Stimulated activated CD4-positive, alpha-beta T cell treated with anti-CD3 and anti-CD28 coated beads, TNF-alpha, amount 100 ng/mL, for 24 hours (primary cell): ENCODE measurements at regions not wholly inside any gene's neighbourhood (a gene's known extent, or its start where the extent isn't known, plus 50 kb on each side); places are given as distances from the start of the nearest gene placed in this dataset.

ENCODE experiments used
- DNase-seq, 3 experiments: peaks; one replicate each; pipeline ENCODE4 v3.0.0-alpha.2; 2020; ENCODE audit warnings: low read depth in 3 of 3

- no peak for DNase-seq
Measured at GRCh38 chr18:41464278-41464677, 490.8 kb upstream of the PIK3C3 start.

DNA sequence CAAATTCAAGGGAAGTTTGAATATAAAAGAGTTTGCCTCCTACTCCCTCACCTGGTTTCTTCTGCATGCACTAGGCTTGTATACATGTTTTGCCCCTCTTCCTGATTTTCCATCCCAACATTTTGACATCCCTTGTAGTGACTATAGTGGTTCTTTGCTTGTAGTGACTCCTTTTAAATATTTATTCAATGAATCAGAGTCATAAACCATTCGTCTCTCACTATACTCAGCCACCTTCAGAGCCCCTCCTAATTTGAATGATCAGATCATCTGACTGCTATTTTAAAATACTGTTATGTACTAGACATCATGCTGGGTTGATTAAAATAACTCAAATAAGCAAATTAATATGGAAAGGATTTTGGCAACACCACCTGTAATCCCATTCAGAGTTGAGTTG is 492.1 kb upstream of the PIK3C3 start:
- no peak for DNase-seq

DNA sequence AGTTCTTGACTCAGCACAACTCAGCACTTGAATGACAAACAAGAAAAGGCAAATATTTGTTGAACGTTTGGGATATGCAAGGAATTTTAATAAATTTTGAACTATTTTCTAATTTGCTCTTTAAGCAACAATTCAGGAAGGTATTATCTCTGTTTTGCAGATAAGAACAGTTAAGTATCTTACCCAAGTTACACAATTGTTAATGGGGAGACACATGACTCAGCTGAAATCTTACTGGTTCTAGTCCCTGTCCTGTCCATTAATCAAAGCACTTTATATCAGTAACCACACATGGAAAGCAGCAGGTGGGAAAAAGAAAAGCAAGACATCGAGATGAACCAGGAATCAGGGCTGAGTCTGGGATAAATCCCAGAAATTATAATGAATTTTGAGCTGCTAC is 493.9 kb upstream of the PIK3C3 start:
- DNase-seq, result no peak

DNA sequence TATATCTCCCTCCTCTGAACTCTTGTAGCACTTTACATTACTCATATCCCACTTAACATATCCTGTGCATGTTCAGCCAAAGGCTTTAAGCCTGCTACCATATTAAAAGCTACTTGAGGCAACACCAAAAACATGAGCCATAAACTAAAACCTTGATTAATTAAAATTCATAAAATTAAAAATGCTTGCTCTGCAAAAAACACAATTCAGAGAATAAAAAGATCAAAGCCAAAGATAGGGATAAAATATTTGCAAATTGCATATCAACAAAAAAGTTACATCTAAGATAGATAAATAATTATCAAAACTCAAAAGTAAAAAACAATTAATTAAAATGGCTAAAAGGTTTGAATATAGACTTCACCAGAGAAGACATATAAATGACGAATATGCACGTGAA is 495.4 kb upstream of the PIK3C3 start:
- DNase-seq, result no peak

DNA sequence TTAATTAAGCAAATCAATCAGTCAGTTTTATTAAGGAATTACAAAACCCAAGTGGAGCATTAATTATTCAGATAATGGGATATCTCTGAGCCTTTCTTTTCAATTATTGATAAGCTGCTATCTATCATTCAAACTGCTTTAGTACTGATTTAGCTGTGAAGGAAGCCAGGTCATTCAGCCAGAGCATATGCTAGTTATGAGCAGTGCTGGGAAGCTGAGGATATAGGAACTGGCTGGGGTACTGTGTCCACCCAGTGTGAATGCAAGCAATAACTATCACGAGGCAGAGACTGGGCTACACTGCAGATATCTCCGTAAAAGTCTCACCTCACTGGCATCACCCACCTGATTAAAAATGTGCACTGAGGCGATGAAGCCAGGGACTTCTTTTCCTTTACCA is 496.7 kb upstream of the PIK3C3 start:
- DNase-seq, result no peak

GRCh38 chr18:41457765-41458326 is 497.2 kb upstream of the PIK3C3 start:
- DNase-seq, result no peak

GRCh38 chr18:41456831-41457230 is 498.2 kb upstream of the PIK3C3 start:
- no peak for DNase-seq

- no peak for DNase-seq
Measured at GRCh38 chr18:41449612-41450011, 505.4 kb upstream of the PIK3C3 start.

GRCh38 chr18:41444943-41445342 is 510.1 kb upstream of the PIK3C3 start:
- DNase-seq, result no peak

DNA sequence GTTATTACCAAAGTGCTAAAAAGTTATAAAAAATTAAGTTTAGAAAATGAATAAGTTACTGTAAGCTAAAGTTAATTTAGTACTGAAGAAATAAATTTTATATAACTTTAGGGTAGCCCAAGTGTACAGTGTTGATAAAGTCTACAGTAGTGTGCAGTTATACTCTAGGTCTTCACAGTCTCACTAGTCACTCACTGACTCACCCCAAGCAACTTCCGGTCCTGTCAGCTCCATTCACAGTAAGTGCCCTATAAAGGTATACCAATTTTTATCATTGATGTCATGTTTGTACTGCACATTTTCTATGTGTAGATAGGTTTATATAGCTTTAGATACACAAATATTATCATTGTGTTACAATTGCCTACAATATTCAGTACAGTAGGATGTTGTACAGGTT is 518.3 kb upstream of the PIK3C3 start:
- no peak for DNase-seq

- DNase-seq, result no peak
Measured at GRCh38 chr18:41418598-41418997, 536.4 kb upstream of the PIK3C3 start.

DNA sequence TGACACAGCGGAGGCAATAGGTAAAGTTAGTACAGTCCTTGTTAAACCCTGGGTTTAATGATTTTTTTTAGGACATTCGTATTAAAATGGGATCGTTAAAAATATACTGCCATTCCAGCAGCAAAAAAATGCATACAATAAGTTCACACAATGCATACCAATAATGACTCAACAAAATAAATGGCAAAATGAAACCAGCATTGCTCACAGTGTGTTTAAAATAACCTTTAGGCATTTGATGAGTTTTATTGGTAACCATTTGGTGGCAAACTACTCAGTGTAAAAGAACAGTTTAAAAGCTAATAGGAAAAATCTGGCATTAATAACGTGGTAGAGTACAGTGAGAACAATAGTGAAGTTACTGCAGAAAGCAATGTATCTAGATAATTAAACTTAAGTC is 539.0 kb upstream of the PIK3C3 start:
- DNase-seq, result no peak

- no peak for DNase-seq
Measured at GRCh38 chr18:41410006-41410405, 545.0 kb upstream of the PIK3C3 start.

DNA sequence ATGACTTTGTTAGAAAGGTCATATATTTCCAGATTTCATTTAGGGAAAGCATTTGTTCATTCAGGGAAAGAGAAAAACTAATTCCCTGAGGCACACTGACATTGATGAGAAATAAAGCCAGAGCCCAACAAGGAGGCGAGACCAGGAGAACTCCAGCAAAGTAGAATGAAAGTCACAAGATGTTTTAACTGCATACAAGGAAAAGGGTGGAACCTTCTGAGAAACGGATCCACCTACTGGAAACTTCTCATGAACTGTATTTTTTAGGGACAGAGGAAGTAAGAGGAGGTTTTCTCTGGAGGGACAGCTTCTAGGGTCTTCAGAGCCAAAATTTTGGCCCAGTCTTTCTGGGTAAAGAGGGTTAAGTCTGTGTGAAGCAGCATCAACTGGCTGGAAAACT is 548.2 kb upstream of the PIK3C3 start:
- DNase-seq, result no peak

GRCh38 chr18:41396861-41397260 is 558.2 kb upstream of the PIK3C3 start:
- DNase-seq, result no peak

GRCh38 chr18:41396211-41396610 is 558.8 kb upstream of the PIK3C3 start:
- DNase-seq, result no peak

- no peak for DNase-seq
Measured at GRCh38 chr18:41395695-41396094, 559.3 kb upstream of the PIK3C3 start.

GRCh38 chr18:41391616-41392595 is 563.1 kb upstream of the PIK3C3 start:
- no peak for DNase-seq

- DNase-seq, result no peak
Measured at GRCh38 chr18:41390309-41390708, 564.7 kb upstream of the PIK3C3 start.

- no peak for DNase-seq
Measured at GRCh38 chr18:41378598-41378997, 576.4 kb upstream of the PIK3C3 start.

GRCh38 chr18:41373612-41374011 is 581.4 kb upstream of the PIK3C3 start:
- DNase-seq, result no peak

- DNase-seq, result no peak
Measured at GRCh38 chr18:41372046-41372665, 582.9 kb upstream of the PIK3C3 start.
